Transverse colon (tissue), 4 donors: ENCODE measurements at regions not wholly inside any gene's neighbourhood (a gene's known extent, or its start where the extent isn't known, plus 50 kb on each side); places are given as distances from the start of the nearest gene placed in this dataset.

Source experiments
- CTCF ChIP-seq, 5 experiments: fragments of 200-600 bp in 3 of 5; fragments of 450-650 bp in 2 of 5; sonication (generic) in 3 of 5; IDR thresholded peaks; 1 replicate in 2 of 5; 2 replicates in 3 of 5; pipeline ENCODE4 v1.5.1; 2016 to 2017; ENCODE audit warnings: antibody characterized with exemption in 5 of 5, inconsistent platforms in 3 of 5, mild to moderate bottlenecking in 2 of 5, moderate library complexity in 1 of 5
- POLR2A ChIP-seq: fragments of 450-650 bp; IDR thresholded peaks from one replicate; pipeline ENCODE4 v1.6.1; 2016; ENCODE audit warnings: antibody characterized with exemption, mild to moderate bottlenecking, moderate library complexity
- POLR2AphosphoS5 ChIP-seq, 3 donors: sonication (generic); formaldehyde crosslinking; IDR thresholded peaks; one replicate each; pipeline ENCODE4 v1.6.1; 2016; ENCODE audit warnings: antibody characterized with exemption in 3 of 3

- no peak for TF ChIP-seq POLR2AphosphoS5 (IDR thresholded peaks at IDR 0.05)
- no peak for TF ChIP-seq CTCF (IDR thresholded peaks at IDR 0.05)
- TF ChIP-seq POLR2A, result no peak
Measured at GRCh38 chr20:12394786-12395185, 477.1 kb downstream of the BTBD3 start.
